ENCODE measurements at regions not wholly inside any gene's neighbourhood (a gene's known extent, or its start where the extent isn't known, plus 50 kb on each side); places are given as distances from the start of the nearest gene placed in this dataset.

- no peak for DNase-seq
These were observed 134.8 kb upstream of the AGAP1 start for GRCh38 chr2:235358981-235359471.

GRCh38 chr2:235360446-235360845, 133.4 kb upstream of the AGAP1 start:
- DNase-seq: no peak

- DNase-seq: no peak
These were observed 128.1 kb upstream of the AGAP1 start for GRCh38 chr2:235365743-235366142.

GRCh38 chr2:235366390-235366789, 127.5 kb upstream of the AGAP1 start:
- no peak for DNase-seq

GRCh38 chr2:235366807-235367206, 127.0 kb upstream of the AGAP1 start:
- no peak for DNase-seq

- DNase-seq: no peak
These were observed 122.8 kb upstream of the AGAP1 start for GRCh38 chr2:235371018-235371417.

GRCh38 chr2:235373171-235373570, 120.7 kb upstream of the AGAP1 start:
- no peak for DNase-seq

- DNase-seq: no peak
These were observed 116.7 kb upstream of the AGAP1 start for GRCh38 chr2:235377176-235377575.

- DNase-seq: no peak
These were observed 115.6 kb upstream of the AGAP1 start for GRCh38 chr2:235378246-235378645.

GRCh38 chr2:235378944-235379343, 114.9 kb upstream of the AGAP1 start:
- no peak for DNase-seq

- DNase-seq: no peak
These were observed 112.5 kb upstream of the AGAP1 start for GRCh38 chr2:235381261-235381912.

- no peak for DNase-seq
These were observed 111.7 kb upstream of the AGAP1 start for GRCh38 chr2:235382179-235382578.

GRCh38 chr2:235382601-235383000, 111.2 kb upstream of the AGAP1 start:
- no peak for DNase-seq

- no peak for DNase-seq
These were observed 110.5 kb upstream of the AGAP1 start for GRCh38 chr2:235383272-235383843.

GRCh38 chr2:235384624-235385023, 109.2 kb upstream of the AGAP1 start:
- no peak for DNase-seq

GRCh38 chr2:235389626-235390025, 104.2 kb upstream of the AGAP1 start:
- DNase-seq: no peak

GRCh38 chr2:235390108-235390815, 103.6 kb upstream of the AGAP1 start:
- DNase-seq: no peak

- no peak for DNase-seq
These were observed 103.0 kb upstream of the AGAP1 start for GRCh38 chr2:235390816-235391194.

GRCh38 chr2:235391921-235392615, 101.8 kb upstream of the AGAP1 start:
- no peak for DNase-seq

GRCh38 chr2:235394278-235394828, 99.5 kb upstream of the AGAP1 start:
- DNase-seq: no peak

- no peak for DNase-seq
These were observed 97.6 kb upstream of the AGAP1 start for GRCh38 chr2:235396071-235396846.
